Mesodermal cell (in vitro differentiated cells): ENCODE measurements at regions not wholly inside any gene's neighbourhood (a gene's known extent, or its start where the extent isn't known, plus 50 kb on each side); places are given as distances from the start of the nearest gene placed in this dataset.
A peak's percentile ranks its signal among the peaks of the same experiment; 100 is the strongest.

Experiments
- H3K27ac ChIP-seq: 2 replicates; pipeline ENCODE4 v1.7.0; 2013; ENCODE audit warnings: mild to moderate bottlenecking, low read depth, low read length, moderate library complexity; ENCODE audit not compliant: severe bottlenecking
- H3K36me3 ChIP-seq: 2 replicates; pipeline ENCODE4 v1.7.1; 2013; ENCODE audit warnings: mild to moderate bottlenecking, low read length, moderate library complexity; ENCODE audit not compliant: control insufficient read depth, insufficient read depth
- H3K4me1 ChIP-seq: one replicate; pipeline ENCODE4 v1.7.1; 2013; ENCODE audit warnings: mild to moderate bottlenecking, low read length; ENCODE audit not compliant: insufficient read depth, control insufficient read depth, poor library complexity, severe bottlenecking
- H3K4me3 ChIP-seq: 2 replicates; pipeline ENCODE4 v1.7.0; 2013; ENCODE audit warnings: low read length, control low read depth, mild to moderate bottlenecking; ENCODE audit not compliant: insufficient read depth, poor library complexity, severe bottlenecking; ENCODE audit errors: extremely low read depth
- H3K9me3 ChIP-seq: 2 replicates; pipeline ENCODE4 v1.7.1; 2013; ENCODE audit warnings: mild to moderate bottlenecking, low read length, moderate library complexity; ENCODE audit not compliant: control insufficient read depth
- WGBS, 2 experiments: methylation state at CpG; one replicate each; pipeline ENCODE4 v1.1.5; 2013; ENCODE audit warnings: missing lambda C conversion rate in 2 of 2; ENCODE audit not compliant: insufficient coverage in 2 of 2; 5-methylcytosine and 5-hydroxymethylcytosine counted together

DNA sequence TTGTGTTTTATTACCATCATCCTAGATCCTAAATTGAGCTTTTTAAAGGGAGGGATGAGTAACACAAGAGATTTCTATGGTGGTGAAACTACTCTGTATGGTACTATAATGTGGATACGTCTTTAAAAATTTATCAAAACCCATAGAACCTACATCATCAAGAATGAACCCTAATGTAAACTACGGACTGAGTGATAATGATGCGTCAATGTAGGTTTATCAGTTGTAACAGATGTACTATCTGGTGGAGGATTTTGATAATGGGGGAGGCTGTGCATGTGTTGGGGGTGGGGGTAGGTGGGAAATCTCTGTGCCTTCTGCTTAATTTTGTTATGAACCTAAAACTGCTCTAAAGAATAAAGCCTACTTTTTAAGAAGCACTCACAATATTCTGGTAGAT is 724.1 kb upstream of the SOX9 start:
- WGBS, 2 experiments, result no CpG with 5 or more reads among the region's 3 CpGs
- Histone ChIP-seq H3K4me3 (no peak overlapping the region), H3K27ac (no peak overlapping the region), H3K36me3 (no peaks in the 10 kb centered on the region), H3K4me1 (no peaks in the 10 kb centered on the region), H3K9me3 (no peaks in the 10 kb centered on the region)

- H3K36me3 ChIP-seq, result no peaks in the 10 kb centered on the region
- no peaks in the 10 kb centered on the region for H3K9me3 ChIP-seq
- no peaks in the 10 kb centered on the region for H3K4me1 ChIP-seq
- H3K27ac ChIP-seq, result no peak overlapping the region
- no CpG with 5 or more reads among the region's 2 CpGs for WGBS, 2 experiments
- H3K4me3 ChIP-seq, result no peak overlapping the region
These were observed 722.8 kb upstream of the SOX9 start for GRCh38 chr17:71398025-71398424.

DNA sequence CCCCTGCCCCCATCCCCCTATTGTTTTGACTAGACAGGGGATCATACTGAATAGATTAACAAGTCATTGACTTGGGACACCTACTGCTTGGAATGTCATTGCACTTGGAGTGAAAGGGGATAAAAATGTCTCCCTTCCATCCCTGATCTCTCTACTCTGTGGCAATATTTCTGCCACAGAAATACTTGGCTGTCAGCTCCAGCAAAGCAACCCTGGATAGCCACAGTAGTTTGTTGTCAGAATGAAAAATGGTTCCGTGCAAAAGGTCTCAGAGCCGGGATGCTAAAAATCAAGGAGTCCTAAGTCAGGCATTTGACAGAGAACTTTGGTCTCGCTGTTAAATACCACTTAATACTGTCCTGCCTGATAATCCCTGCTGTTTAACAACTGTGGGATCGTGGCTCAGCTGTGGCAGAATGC is 722.0 kb upstream of the SOX9 start:
- H3K27ac ChIP-seq, result peak overlapping the region; percentile 10
- WGBS, 2 experiments, result 61 to 67% methylated on average over 3 to 4 of the region's 4 CpGs

DNA sequence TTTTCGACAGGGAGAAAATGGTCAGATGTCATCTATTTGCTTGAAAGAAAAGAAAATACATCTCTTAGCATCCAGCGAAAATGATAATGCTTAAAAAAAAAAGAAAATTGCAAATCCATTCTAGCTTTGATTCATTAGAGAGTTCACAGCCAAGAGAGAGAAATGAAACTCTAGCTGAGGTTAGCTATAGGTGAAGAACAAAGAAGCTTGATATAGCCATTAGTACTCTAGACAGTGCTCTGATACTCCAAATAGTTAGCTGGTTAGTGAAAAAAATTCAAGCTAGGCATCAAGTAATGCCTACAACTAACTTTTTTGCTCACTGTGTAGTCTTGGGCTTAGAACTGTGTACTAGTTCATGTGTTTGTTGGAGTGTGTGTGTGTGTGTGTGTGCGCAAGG is 721.6 kb upstream of the SOX9 start:
- no peaks in the 10 kb centered on the region for H3K9me3 ChIP-seq
- no peaks in the 10 kb centered on the region for H3K36me3 ChIP-seq
- H3K4me1 ChIP-seq, result no peaks in the 10 kb centered on the region
- no peak overlapping the region for H3K4me3 ChIP-seq
- H3K27ac ChIP-seq, result no peak overlapping the region
- WGBS, 2 experiments, result 83% methylated on average over 1 of the region's 3 CpGs; no CpG with 5 or more reads in 1 of the 2 experiments

More for the DNA sequence above, 722.0 kb upstream of the SOX9 start:
- Histone ChIP-seq H3K36me3 (no peaks in the 10 kb centered on the region), H3K9me3 (no peaks in the 10 kb centered on the region), H3K4me1 (no peaks in the 10 kb centered on the region), H3K4me3 (no peak overlapping the region)

- Histone ChIP-seq H3K4me3 (no peak overlapping the region), H3K4me1 (no peaks in the 10 kb centered on the region), H3K36me3 (no peaks in the 10 kb centered on the region), H3K9me3 (no peaks in the 10 kb centered on the region), H3K27ac (no peak overlapping the region)
- no CpG with 5 or more reads among the region's 1 CpG for WGBS, 2 experiments
These were observed 721.2 kb upstream of the SOX9 start for GRCh38 chr17:71399649-71400048.

DNA sequence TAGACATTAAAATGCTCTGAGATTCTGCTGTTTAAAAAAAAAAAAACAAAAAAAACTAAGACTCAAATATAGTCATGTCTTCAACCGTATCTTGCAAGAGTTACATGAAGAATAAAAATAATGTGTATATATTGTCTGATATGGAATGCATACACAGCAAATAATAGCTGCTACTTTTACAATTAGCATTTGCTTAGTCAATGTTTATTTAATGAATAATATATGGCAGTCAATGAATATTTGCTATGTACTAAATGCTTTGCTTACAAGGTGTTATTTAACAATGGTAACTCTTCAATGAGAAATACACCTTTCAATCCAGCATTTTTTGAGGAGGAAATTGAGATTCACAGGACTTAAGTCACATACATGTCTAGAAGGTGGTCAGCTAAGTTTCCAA is 718.8 kb upstream of the SOX9 start:
- no peaks in the 10 kb centered on the region for H3K36me3 ChIP-seq
- H3K27ac ChIP-seq, result no peak overlapping the region
- H3K4me1 ChIP-seq, result no peaks in the 10 kb centered on the region
- WGBS, 2 experiments, result no CpG with 5 or more reads among the region's 1 CpG
- H3K4me3 ChIP-seq, result no peak overlapping the region
- no peaks in the 10 kb centered on the region for H3K9me3 ChIP-seq

- H3K9me3 ChIP-seq, result no peaks in the 10 kb centered on the region
- H3K4me1 ChIP-seq, result no peaks in the 10 kb centered on the region
- no peaks in the 10 kb centered on the region for H3K36me3 ChIP-seq
- no peak overlapping the region for H3K27ac ChIP-seq
- WGBS, 2 experiments, result 86 to 100% methylated on average over 2 of the region's 3 CpGs
- H3K4me3 ChIP-seq, result no peak overlapping the region
These were observed 718.1 kb upstream of the SOX9 start for GRCh38 chr17:71402661-71403141.

- 97 to 100% methylated on average over 1 to 3 of the region's 3 CpGs for WGBS, 2 experiments
- Histone ChIP-seq H3K4me3 (no peak overlapping the region), H3K36me3 (no peaks in the 10 kb centered on the region), H3K4me1 (no peaks in the 10 kb centered on the region), H3K9me3 (no peaks in the 10 kb centered on the region), H3K27ac (no peak overlapping the region)
These were observed 715.7 kb upstream of the SOX9 start for GRCh38 chr17:71405101-71405500.

DNA sequence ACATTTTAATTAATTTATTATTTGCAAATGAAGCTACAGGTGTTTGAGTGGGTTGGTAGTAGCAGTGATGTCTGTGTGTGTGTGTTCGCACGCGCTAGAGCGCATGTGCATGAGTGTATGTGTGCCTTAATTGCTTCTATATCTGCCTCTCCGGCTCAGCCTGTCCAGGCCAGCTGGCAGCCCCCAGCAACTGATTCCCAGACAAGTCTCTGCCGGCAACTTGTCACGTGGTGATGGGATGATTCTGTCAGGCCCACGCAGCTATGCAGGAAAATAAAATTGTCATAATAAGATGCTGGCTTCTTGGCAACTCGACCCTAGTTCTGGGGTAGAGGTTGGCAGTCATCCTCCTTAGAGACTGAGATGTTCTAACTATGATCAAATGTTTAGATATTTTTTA is 712.8 kb upstream of the SOX9 start:
- H3K36me3 ChIP-seq, result no peaks in the 10 kb centered on the region
- H3K4me3 ChIP-seq, result no peak overlapping the region
- H3K9me3 ChIP-seq, result no peaks in the 10 kb centered on the region
- 90 to 94% methylated on average over 5 to 8 of the region's 9 CpGs for WGBS, 2 experiments
- peaks cover 7% of the 10 kb centered on the region for H3K4me1 ChIP-seq
- H3K27ac ChIP-seq, result no peak overlapping the region

DNA sequence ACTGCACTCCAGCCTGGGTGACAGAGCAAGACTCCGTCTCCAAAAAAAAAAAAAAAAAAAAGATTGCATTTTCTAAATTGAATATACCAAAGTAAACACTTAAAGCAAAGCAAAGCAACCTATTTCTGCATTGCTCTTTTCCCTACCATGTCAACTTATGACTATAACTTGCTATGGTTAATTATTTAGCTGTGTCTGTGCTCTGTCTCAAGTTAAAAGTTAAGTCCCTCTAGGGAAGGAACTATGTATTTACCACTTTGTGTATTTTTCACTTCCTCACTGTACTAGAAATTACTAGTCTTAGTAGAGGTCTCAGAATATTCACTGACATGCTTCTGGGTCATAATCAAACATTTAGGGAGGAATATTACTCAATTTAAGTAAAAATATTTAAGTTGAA is 711.7 kb upstream of the SOX9 start:
- no peak overlapping the region for H3K4me3 ChIP-seq
- WGBS, 2 experiments, result no CpG with 5 or more reads among the region's 1 CpG
- H3K27ac ChIP-seq, result no peak overlapping the region
- no peaks in the 10 kb centered on the region for H3K36me3 ChIP-seq
- H3K4me1 ChIP-seq, result peaks cover 14% of the 10 kb centered on the region
- H3K9me3 ChIP-seq, result no peaks in the 10 kb centered on the region

GRCh38 chr17:71409712-71410111 is 711.1 kb upstream of the SOX9 start:
- Histone ChIP-seq H3K27ac (no peak overlapping the region), H3K4me3 (no peak overlapping the region), H3K4me1 (peaks cover 14% of the 10 kb centered on the region), H3K9me3 (no peaks in the 10 kb centered on the region), H3K36me3 (no peaks in the 10 kb centered on the region)
- 94 to 100% methylated on average over 4 of the region's 4 CpGs for WGBS, 2 experiments
